ENCODE measurements at regions not wholly inside any gene's neighbourhood (a gene's known extent, or its start where the extent isn't known, plus 50 kb on each side); places are given as distances from the start of the nearest gene placed in this dataset.

DNA sequence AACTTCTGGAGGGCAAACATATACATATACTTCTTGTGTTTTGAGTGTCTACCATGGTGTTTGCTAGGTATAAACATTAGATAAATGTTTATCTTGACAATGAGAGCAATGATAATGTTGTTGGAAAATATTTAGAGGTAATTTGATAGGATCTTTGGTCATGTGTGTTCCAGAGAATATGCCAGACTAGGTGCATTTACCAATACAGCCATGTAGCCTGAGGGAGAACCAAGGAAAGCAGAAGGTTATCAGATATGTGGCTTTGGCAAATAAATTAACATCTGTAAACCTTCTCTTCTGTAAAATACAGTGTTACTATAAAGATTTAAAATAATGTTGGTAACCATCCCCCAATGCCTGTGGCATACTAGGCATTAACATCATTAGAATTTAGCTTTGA lies 226.8 kb downstream of the C11orf87 start:
- Histone ChIP-seq H3K27me3 (ENCODE audit: control insufficient read depth, insufficient read depth, low read length, poor library complexity, severe bottlenecking) (no peaks in the 10 kb centered on the region), H3K4me1 (ENCODE audit: control insufficient read depth, insufficient read depth, low read length) (no peaks in the 10 kb centered on the region), H3K36me3 (ENCODE audit: control insufficient read depth, insufficient read depth, low read length) (no peaks in the 10 kb centered on the region), H3K4me3 (ENCODE audit: low read length) (no peak overlapping the region), H3K9me3 (ENCODE audit: control insufficient read depth, low read length) (no peaks in the 10 kb centered on the region), H3K27ac (ENCODE audit: low read depth, low read length) (no peak overlapping the region), H3K9ac (ENCODE audit: extremely low read depth, low read length, poor library complexity, severe bottlenecking) (no peak overlapping the region)
- DNase-seq = no peak
- H3K27me3 Mint-ChIP-seq (ENCODE audit: insufficient read depth) = peaks cover 5% of the 10 kb centered on the region
- H3K4me1 Mint-ChIP-seq = no peaks in the 10 kb centered on the region
- TF ChIP-seq, protein P1, sequence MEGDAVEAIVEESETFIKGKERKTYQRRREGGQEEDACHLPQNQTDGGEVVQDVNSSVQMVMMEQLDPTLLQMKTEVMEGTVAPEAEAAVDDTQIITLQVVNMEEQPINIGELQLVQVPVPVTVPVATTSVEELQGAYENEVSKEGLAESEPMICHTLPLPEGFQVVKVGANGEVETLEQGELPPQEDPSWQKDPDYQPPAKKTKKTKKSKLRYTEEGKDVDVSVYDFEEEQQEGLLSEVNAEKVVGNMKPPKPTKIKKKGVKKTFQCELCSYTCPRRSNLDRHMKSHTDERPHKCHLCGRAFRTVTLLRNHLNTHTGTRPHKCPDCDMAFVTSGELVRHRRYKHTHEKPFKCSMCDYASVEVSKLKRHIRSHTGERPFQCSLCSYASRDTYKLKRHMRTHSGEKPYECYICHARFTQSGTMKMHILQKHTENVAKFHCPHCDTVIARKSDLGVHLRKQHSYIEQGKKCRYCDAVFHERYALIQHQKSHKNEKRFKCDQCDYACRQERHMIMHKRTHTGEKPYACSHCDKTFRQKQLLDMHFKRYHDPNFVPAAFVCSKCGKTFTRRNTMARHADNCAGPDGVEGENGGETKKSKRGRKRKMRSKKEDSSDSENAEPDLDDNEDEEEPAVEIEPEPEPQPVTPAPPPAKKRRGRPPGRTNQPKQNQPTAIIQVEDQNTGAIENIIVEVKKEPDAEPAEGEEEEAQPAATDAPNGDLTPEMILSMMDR (conservative IDR thresholded peaks at IDR 0.05) = no peak
- no peak overlapping the region for H3K4me3 Mint-ChIP-seq
- H3K9me3 Mint-ChIP-seq = no peaks in the 10 kb centered on the region
- no peak overlapping the region for H3K27ac Mint-ChIP-seq
- no peaks in the 10 kb centered on the region for H3K36me3 Mint-ChIP-seq (ENCODE audit: low read depth)

DNA sequence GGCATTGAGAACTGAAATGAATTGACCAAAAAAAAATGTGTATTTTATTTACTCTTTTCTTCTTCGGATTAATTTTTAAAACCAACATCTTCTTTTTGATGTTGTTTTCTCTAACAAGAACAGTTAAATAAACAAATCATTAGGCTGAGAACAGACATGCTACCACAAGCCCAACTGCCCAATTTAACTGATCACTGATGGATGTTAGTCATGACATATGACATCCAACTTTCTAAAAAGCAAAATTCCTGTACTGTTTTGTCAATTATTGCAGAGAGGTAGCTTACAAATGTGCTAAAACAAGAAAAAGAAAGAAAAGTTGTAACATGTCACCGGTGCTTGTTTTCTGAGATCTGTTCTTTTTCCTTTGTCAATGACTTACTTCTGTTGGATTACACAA lies 232.1 kb downstream of the C11orf87 start:
- H3K27ac Mint-ChIP-seq = no peak overlapping the region
- TF ChIP-seq, protein P1 (conservative IDR thresholded peaks at IDR 0.05) = no peak
- Histone ChIP-seq H3K4me3 (ENCODE audit: low read length) (no peak overlapping the region), H3K9me3 (ENCODE audit: control insufficient read depth, low read length) (no peaks in the 10 kb centered on the region), H3K27me3 (ENCODE audit: control insufficient read depth, insufficient read depth, low read length, poor library complexity, severe bottlenecking) (no peaks in the 10 kb centered on the region), H3K9ac (ENCODE audit: extremely low read depth, low read length, poor library complexity, severe bottlenecking) (no peak overlapping the region), H3K36me3 (ENCODE audit: control insufficient read depth, insufficient read depth, low read length) (no peaks in the 10 kb centered on the region), H3K4me1 (ENCODE audit: control insufficient read depth, insufficient read depth, low read length) (no peaks in the 10 kb centered on the region), H3K27ac (ENCODE audit: low read depth, low read length) (no peak overlapping the region)
- H3K36me3 Mint-ChIP-seq (ENCODE audit: low read depth) = no peaks in the 10 kb centered on the region
- H3K4me1 Mint-ChIP-seq = no peaks in the 10 kb centered on the region
- no peak overlapping the region for H3K4me3 Mint-ChIP-seq
- DNase-seq = no peak
- no peaks in the 10 kb centered on the region for H3K27me3 Mint-ChIP-seq (ENCODE audit: insufficient read depth)
- 90 to 94% methylated on average over 2 of the region's 2 CpGs for WGBS, 2 experiments (ENCODE audit: insufficient coverage in 1 of 2, insufficient read length in 1 of 2)
- H3K9me3 Mint-ChIP-seq = no peaks in the 10 kb centered on the region

DNA sequence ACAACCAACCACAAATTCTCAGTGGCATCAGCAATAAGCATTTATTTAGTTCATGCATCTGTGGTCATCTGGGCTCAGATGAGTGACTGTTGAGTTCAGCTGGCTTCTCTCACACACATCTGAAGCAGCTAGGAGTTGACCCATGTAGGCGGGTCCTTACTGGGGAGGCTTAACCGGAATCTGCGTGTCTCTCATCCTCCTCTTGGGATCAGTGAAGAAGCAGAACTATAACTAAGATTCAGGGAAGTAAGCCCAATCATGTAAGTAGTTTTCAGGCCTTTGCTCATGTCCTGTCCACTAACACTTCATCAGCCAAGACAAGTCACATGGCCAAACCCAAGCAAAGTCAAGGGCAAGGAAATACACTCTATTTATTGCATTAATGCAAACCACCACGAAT lies 236.2 kb downstream of the C11orf87 start:
- Mint-ChIP-seq H3K4me3 (no peak overlapping the region), H3K36me3 (ENCODE audit: low read depth) (no peaks in the 10 kb centered on the region), H3K9me3 (no peaks in the 10 kb centered on the region), H3K27ac (no peak overlapping the region), H3K27me3 (ENCODE audit: insufficient read depth) (no peaks in the 10 kb centered on the region), H3K4me1 (no peaks in the 10 kb centered on the region)
- TF ChIP-seq, protein P1 (conservative IDR thresholded peaks at IDR 0.05) = no peak
- H3K27ac ChIP-seq (ENCODE audit: low read depth, low read length) = no peak overlapping the region
- H3K4me3 ChIP-seq (ENCODE audit: low read length) = no peak overlapping the region
- no peak for DNase-seq
- H3K9ac ChIP-seq (ENCODE audit: extremely low read depth, low read length, poor library complexity, severe bottlenecking) = no peak overlapping the region
- H3K9me3 ChIP-seq (ENCODE audit: control insufficient read depth, low read length) = no peaks in the 10 kb centered on the region
- no peaks in the 10 kb centered on the region for H3K36me3 ChIP-seq (ENCODE audit: control insufficient read depth, insufficient read depth, low read length)
- no peaks in the 10 kb centered on the region for H3K4me1 ChIP-seq (ENCODE audit: control insufficient read depth, insufficient read depth, low read length)
- no peaks in the 10 kb centered on the region for H3K27me3 ChIP-seq (ENCODE audit: control insufficient read depth, insufficient read depth, low read length, poor library complexity, severe bottlenecking)
- WGBS, 2 experiments (ENCODE audit: insufficient coverage in 1 of 2, insufficient read length in 1 of 2) = 80 to 92% methylated on average over 2 to 4 of the region's 4 CpGs
